Ishikawa (cell line): ENCODE measurements at regions not wholly inside any gene's neighbourhood (a gene's known extent, or its start where the extent isn't known, plus 50 kb on each side); places are given as distances from the start of the nearest gene placed in this dataset.

ENCODE experiments used
- CEBPB ChIP-seq: IDR thresholded peaks from 2 replicates; pipeline ENCODE4 v1.6.1; 2012
- CREB1 ChIP-seq: IDR thresholded peaks from 2 replicates; pipeline ENCODE4 v1.6.1; 2012; ENCODE audit warnings: low read depth
- EGR1 ChIP-seq: IDR thresholded peaks from 2 replicates; pipeline ENCODE4 v1.6.1; 2012
- EP300 ChIP-seq: IDR thresholded peaks from 2 replicates; pipeline ENCODE4 v1.6.1; 2012; ENCODE audit warnings: borderline replicate concordance
- FOXM1 ChIP-seq: IDR thresholded peaks from 2 replicates; pipeline ENCODE4 v1.6.1; 2012; ENCODE audit warnings: low read depth, borderline replicate concordance
- MAX ChIP-seq: IDR thresholded peaks from 2 replicates; pipeline ENCODE4 v1.6.1; 2012
- RAD21 ChIP-seq: IDR thresholded peaks from 2 replicates; pipeline ENCODE4 v1.6.1; 2012; ENCODE audit warnings: low read depth
- TAF1 ChIP-seq: IDR thresholded peaks from 2 replicates; pipeline ENCODE4 v1.6.1; 2012; ENCODE audit warnings: low read depth, mild to moderate bottlenecking
- TEAD4 ChIP-seq: IDR thresholded peaks from 2 replicates; pipeline ENCODE4 v1.6.1; 2012
- YY1 ChIP-seq: IDR thresholded peaks from 2 replicates; pipeline ENCODE4 v1.6.1; 2012; ENCODE audit warnings: low read depth
- ZBTB7A ChIP-seq: IDR thresholded peaks from 2 replicates; pipeline ENCODE4 v1.6.1; 2012; ENCODE audit warnings: low read depth
- TF ChIP-seq, protein P1 (sequence below): IDR thresholded peaks from 2 replicates; pipeline ENCODE4 v1.6.1; 2012; ENCODE audit warnings: low read depth, mild to moderate bottlenecking
- TF ChIP-seq, protein P2 (sequence below): IDR thresholded peaks from 2 replicates; pipeline ENCODE4 v1.6.1; 2012

DNA sequence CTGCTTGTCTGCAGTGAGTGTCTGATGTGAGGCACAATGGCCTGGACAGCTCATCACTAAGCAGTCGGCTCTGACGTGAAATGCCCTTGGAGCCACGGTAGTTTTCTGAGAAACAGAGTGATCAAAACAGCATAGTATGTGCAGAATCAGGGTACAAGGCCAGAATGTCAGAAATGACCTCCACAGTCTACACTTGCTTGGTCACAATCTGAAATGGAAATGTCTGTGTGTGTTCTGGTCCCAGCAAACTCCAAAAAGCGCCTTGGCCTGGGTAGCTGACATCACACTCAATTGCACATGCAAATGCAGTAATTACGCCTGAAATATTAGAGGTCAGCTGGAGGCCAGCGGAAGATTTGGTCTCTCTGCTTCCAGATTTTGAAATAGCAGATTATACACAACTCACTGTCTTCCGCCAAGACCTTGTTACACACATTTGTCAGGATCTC, 95.4 kb downstream of the CTAGE1 start:
- TF ChIP-seq, protein P1, sequence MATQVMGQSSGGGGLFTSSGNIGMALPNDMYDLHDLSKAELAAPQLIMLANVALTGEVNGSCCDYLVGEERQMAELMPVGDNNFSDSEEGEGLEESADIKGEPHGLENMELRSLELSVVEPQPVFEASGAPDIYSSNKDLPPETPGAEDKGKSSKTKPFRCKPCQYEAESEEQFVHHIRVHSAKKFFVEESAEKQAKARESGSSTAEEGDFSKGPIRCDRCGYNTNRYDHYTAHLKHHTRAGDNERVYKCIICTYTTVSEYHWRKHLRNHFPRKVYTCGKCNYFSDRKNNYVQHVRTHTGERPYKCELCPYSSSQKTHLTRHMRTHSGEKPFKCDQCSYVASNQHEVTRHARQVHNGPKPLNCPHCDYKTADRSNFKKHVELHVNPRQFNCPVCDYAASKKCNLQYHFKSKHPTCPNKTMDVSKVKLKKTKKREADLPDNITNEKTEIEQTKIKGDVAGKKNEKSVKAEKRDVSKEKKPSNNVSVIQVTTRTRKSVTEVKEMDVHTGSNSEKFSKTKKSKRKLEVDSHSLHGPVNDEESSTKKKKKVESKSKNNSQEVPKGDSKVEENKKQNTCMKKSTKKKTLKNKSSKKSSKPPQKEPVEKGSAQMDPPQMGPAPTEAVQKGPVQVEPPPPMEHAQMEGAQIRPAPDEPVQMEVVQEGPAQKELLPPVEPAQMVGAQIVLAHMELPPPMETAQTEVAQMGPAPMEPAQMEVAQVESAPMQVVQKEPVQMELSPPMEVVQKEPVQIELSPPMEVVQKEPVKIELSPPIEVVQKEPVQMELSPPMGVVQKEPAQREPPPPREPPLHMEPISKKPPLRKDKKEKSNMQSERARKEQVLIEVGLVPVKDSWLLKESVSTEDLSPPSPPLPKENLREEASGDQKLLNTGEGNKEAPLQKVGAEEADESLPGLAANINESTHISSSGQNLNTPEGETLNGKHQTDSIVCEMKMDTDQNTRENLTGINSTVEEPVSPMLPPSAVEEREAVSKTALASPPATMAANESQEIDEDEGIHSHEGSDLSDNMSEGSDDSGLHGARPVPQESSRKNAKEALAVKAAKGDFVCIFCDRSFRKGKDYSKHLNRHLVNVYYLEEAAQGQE = no peak
- TF ChIP-seq YY1 (no peak), EP300 (no peak), MAX (no peak), TAF1 (no peak), FOXM1 (no peak), CREB1 (no peak), CEBPB (no peak), EGR1 (no peak), RAD21 (no peak), TEAD4 (no peak), ZBTB7A (no peak)
- TF ChIP-seq, protein P2, sequence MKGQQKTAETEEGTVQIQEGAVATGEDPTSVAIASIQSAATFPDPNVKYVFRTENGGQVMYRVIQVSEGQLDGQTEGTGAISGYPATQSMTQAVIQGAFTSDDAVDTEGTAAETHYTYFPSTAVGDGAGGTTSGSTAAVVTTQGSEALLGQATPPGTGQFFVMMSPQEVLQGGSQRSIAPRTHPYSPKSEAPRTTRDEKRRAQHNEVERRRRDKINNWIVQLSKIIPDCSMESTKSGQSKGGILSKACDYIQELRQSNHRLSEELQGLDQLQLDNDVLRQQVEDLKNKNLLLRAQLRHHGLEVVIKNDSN = no peak
